Lower leg skin (tissue), 3 donors: ENCODE measurements at regions not wholly inside any gene's neighbourhood (a gene's known extent, or its start where the extent isn't known, plus 50 kb on each side); places are given as distances from the start of the nearest gene placed in this dataset.

ENCODE experiments used
- CTCF ChIP-seq, 3 donors: fragments of 450-650 bp; IDR thresholded peaks; one replicate each; pipeline ENCODE4 v1.5.1; 2016; ENCODE audit warnings: antibody characterized with exemption in 3 of 3, mild to moderate bottlenecking in 3 of 3, moderate library complexity in 2 of 3
- POLR2A ChIP-seq, 2 donors: fragments of 450-650 bp; IDR thresholded peaks; one replicate each; pipeline ENCODE4 v1.6.1; 2016 to 2017; ENCODE audit warnings: antibody characterized with exemption in 2 of 2, mild to moderate bottlenecking in 1 of 2, moderate library complexity in 1 of 2

- TF ChIP-seq CTCF (IDR thresholded peaks at IDR 0.05), result no peak
- TF ChIP-seq POLR2A (IDR thresholded peaks at IDR 0.05), result no peak
Observed at GRCh38 chr20:36092398-36093024, 62.0 kb upstream of the EPB41L1 start.
